OCI-LY1 (cell line): ENCODE measurements at regions not wholly inside any gene's neighbourhood (a gene's known extent, or its start where the extent isn't known, plus 50 kb on each side); places are given as distances from the start of the nearest gene placed in this dataset.

ENCODE experiments used
- H2AFZ ChIP-seq: fragments of 200-600 bp; sonication (generic), shearing (Covaris generic); 2 replicates; pipeline ENCODE4 v1.6.0; 2014; ENCODE audit warnings: antibody characterized with exemption, mild to moderate bottlenecking, low read length
- H3F3A ChIP-seq: fragments of 200-600 bp; sonication (generic), shearing (Covaris generic); 2 replicates; pipeline ENCODE4 v1.6.0; 2014; ENCODE audit warnings: mild to moderate bottlenecking, antibody characterized with exemption, low read length, moderate library complexity; ENCODE audit not compliant: insufficient read depth
- H3K27ac ChIP-seq: fragments of 200-600 bp; sonication (generic); 2 replicates; pipeline ENCODE4 v1.5.1; 2014; ENCODE audit warnings: low read length, mixed run types, mild to moderate bottlenecking, low read depth; ENCODE audit not compliant: poor library complexity, severe bottlenecking
- H3K27me3 ChIP-seq: fragments of 200-600 bp; sonication (generic); 2 replicates; pipeline ENCODE4 v1.6.0; 2014; ENCODE audit warnings: antibody characterized with exemption, mild to moderate bottlenecking, low read length, moderate library complexity; ENCODE audit not compliant: insufficient read depth
- H3K36me3 ChIP-seq: fragments of 200-600 bp; sonication (generic); 2 replicates; pipeline ENCODE4 v1.6.1; 2014; ENCODE audit warnings: mild to moderate bottlenecking, antibody characterized with exemption, low read length, moderate library complexity, mixed read lengths; ENCODE audit not compliant: insufficient read depth
- H3K4me1 ChIP-seq: fragments of 200-600 bp; sonication (generic); 2 replicates; pipeline ENCODE4 v1.5.1; 2014; ENCODE audit warnings: mild to moderate bottlenecking, low read length, moderate library complexity; ENCODE audit not compliant: insufficient read depth, severe bottlenecking
- H3K4me2 ChIP-seq: fragments of 200-600 bp; sonication (generic), shearing (Covaris generic); 2 replicates; pipeline ENCODE4 v1.6.1; 2014; ENCODE audit warnings: low read length
- H3K4me3 ChIP-seq: fragments of 200-600 bp; sonication (generic); 2 replicates; pipeline ENCODE4 v1.5.1; 2014; ENCODE audit warnings: low read length, low read depth, mild to moderate bottlenecking, mixed read lengths; ENCODE audit not compliant: poor library complexity, severe bottlenecking
- H3K79me2 ChIP-seq: fragments of 200-600 bp; shearing (Covaris generic); 2 replicates; pipeline ENCODE4 v1.6.1; 2016; ENCODE audit warnings: mixed run types, low read length, mixed read lengths; ENCODE audit not compliant: insufficient read depth
- H3K9ac ChIP-seq: fragments of 200-600 bp; sonication (generic), shearing (Covaris generic); 2 replicates; pipeline ENCODE4 v1.6.1; 2014; ENCODE audit warnings: mild to moderate bottlenecking, low read length, mixed read lengths
- H3K9me2 ChIP-seq: fragments of 200-600 bp; sonication (generic), shearing (Covaris generic); 2 replicates; pipeline ENCODE4 v1.6.1; 2014; ENCODE audit warnings: low read depth, mild to moderate bottlenecking, low read length, mixed read lengths
- H3K9me3 ChIP-seq: fragments of 200-600 bp; shearing (Covaris generic); 2 replicates; pipeline ENCODE4 v1.6.1; 2014; ENCODE audit warnings: low read length, mixed read lengths
- H4K20me1 ChIP-seq: fragments of 200-600 bp; sonication (generic), shearing (Covaris generic); 2 replicates; pipeline ENCODE4 v1.6.0; 2016; ENCODE audit warnings: mild to moderate bottlenecking, low read length; ENCODE audit not compliant: insufficient read depth
- EZH2 ChIP-seq: fragments of 200-600 bp; sonication (generic), shearing (Covaris generic); IDR thresholded peaks from 2 replicates; pipeline ENCODE4 v1.8.0; 2017; ENCODE audit warnings: borderline replicate concordance, mixed run types, mild to moderate bottlenecking, antibody characterized with exemption, low read length, moderate library complexity, mixed read lengths
- TF ChIP-seq, protein P1 (sequence below): fragments of 200-600 bp; sonication (generic), shearing (Covaris generic); IDR thresholded peaks from 2 replicates; pipeline ENCODE4 v1.5.1; 2017; ENCODE audit warnings: mild to moderate bottlenecking, antibody characterized with exemption, low read length, moderate library complexity, mixed read lengths

DNA sequence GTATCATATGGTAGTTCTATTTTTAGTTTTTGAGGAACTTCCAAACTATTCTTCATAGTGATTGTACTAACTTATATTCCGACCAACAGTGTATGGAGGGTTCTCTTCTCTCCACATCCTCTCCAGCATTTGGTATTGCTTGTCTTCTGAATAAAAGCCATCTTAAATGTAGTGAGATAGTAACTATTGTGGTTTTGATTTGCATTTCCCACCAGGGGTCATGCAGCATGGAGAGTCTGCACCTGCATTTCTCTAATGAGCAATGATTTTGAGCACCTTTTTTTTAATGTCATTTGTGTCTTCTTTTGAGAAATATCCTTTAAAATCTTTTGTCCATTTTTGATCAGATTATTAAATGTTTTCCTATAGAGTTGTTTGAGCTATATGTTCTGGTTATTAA, 718.5 kb downstream of the ZBBX start:
- Histone ChIP-seq H3K4me3 (no peak overlapping the region), H3K27me3 (no peaks in the 10 kb centered on the region), H3K4me2 (no peak overlapping the region), H3K9me3 (peaks cover 6% of the 10 kb centered on the region; the same call in 1 of the 2 replicates), H3K79me2 (no peaks in the 10 kb centered on the region), H3K4me1 (no peaks in the 10 kb centered on the region), H3K9me2 (no peaks in the 10 kb centered on the region), H3K36me3 (no peaks in the 10 kb centered on the region), H3K9ac (no peak overlapping the region), H3K27ac (no peak overlapping the region), H3F3A (no peaks in the 10 kb centered on the region), H2AFZ (no peak overlapping the region), H4K20me1 (no peaks in the 10 kb centered on the region)
- TF ChIP-seq, protein P1, sequence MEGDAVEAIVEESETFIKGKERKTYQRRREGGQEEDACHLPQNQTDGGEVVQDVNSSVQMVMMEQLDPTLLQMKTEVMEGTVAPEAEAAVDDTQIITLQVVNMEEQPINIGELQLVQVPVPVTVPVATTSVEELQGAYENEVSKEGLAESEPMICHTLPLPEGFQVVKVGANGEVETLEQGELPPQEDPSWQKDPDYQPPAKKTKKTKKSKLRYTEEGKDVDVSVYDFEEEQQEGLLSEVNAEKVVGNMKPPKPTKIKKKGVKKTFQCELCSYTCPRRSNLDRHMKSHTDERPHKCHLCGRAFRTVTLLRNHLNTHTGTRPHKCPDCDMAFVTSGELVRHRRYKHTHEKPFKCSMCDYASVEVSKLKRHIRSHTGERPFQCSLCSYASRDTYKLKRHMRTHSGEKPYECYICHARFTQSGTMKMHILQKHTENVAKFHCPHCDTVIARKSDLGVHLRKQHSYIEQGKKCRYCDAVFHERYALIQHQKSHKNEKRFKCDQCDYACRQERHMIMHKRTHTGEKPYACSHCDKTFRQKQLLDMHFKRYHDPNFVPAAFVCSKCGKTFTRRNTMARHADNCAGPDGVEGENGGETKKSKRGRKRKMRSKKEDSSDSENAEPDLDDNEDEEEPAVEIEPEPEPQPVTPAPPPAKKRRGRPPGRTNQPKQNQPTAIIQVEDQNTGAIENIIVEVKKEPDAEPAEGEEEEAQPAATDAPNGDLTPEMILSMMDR, result no peak
- no peak for TF ChIP-seq EZH2

DNA sequence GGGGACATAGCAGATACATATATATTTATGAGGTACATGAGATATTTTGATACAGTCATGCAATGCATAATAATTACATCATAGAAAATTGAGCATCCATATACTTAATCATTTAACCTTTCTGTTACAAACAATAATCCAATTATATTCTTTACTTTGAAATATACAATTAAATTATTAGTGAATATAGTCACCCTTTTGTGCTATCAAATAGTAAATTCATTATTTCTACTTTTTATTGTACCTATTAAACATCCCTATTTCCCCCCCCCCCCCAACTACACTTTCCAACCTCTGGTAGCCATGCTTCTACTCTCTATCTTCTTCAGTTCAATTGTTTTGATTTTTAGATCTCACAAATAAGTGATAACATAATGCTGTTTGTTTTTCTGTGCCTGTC, 719.1 kb downstream of the ZBBX start:
- H2AFZ ChIP-seq, result no peak overlapping the region
- H3K4me1 ChIP-seq, result no peaks in the 10 kb centered on the region
- no peak overlapping the region for H3K27ac ChIP-seq
- no peaks in the 10 kb centered on the region for H4K20me1 ChIP-seq
- H3K9ac ChIP-seq, result no peak overlapping the region
- TF ChIP-seq EZH2, result no peak
- TF ChIP-seq, protein P1, result no peak
- no peaks in the 10 kb centered on the region for H3K79me2 ChIP-seq
- peaks cover 6% of the 10 kb centered on the region; the same call in 1 of the 2 replicates for H3K9me3 ChIP-seq
- no peaks in the 10 kb centered on the region for H3K9me2 ChIP-seq
- no peak overlapping the region for H3K4me2 ChIP-seq
- no peaks in the 10 kb centered on the region for H3K27me3 ChIP-seq
- H3F3A ChIP-seq, result no peaks in the 10 kb centered on the region
- no peak overlapping the region for H3K4me3 ChIP-seq
- H3K36me3 ChIP-seq, result no peaks in the 10 kb centered on the region

DNA sequence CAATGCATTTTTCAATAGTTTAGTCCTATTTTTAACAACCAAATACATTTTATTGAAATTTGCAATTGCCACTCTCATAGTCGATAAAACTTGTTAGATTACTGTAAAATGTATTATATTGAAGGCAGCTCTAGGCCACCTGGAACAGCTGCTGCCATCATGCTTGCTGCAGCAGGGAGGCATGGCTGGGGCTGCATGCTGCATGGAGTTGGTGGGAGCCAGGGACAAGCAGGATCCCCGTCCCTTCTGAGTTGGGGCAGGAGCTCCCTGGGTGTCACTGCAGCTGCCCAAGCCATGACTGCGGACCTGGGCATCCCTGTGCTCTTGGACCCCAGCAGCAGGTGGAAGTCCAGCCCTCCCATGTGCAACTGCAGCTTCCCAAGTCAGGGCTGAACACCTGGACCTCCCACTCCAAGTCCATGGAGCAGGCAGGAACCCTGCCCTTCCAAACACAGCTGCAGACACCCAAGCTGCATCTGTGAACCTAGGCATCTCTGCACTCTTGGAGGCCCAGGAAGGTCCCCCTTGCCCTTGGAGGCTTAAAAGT, 742.0 kb downstream of the ZBBX start:
- TF ChIP-seq EZH2, result no peak
- TF ChIP-seq, protein P1, result no peak
- Histone ChIP-seq H3K27me3 (no peaks in the 10 kb centered on the region), H3K79me2 (no peaks in the 10 kb centered on the region), H3K4me3 (no peak overlapping the region), H4K20me1 (no peaks in the 10 kb centered on the region), H3K9me3 (no peaks in the 10 kb centered on the region), H3K36me3 (no peaks in the 10 kb centered on the region), H3K9ac (no peak overlapping the region), H3K27ac (no peak overlapping the region), H2AFZ (no peak overlapping the region), H3K9me2 (no peaks in the 10 kb centered on the region), H3K4me2 (no peak overlapping the region), H3F3A (no peaks in the 10 kb centered on the region), H3K4me1 (no peaks in the 10 kb centered on the region)
